Tibial nerve (tissue), 3 donors: ENCODE measurements at regions not wholly inside any gene's neighbourhood (a gene's known extent, or its start where the extent isn't known, plus 50 kb on each side); places are given as distances from the start of the nearest gene placed in this dataset.

Experiments
- CTCF ChIP-seq, 5 experiments: fragments of 200-600 bp in 3 of 5; fragments of 450-650 bp in 2 of 5; sonication (generic) in 3 of 5; IDR thresholded peaks; one replicate each; pipeline ENCODE4 v1.5.1; 2016 to 2019; ENCODE audit warnings: antibody characterized with exemption in 5 of 5, mild to moderate bottlenecking in 3 of 5, moderate library complexity in 2 of 5
- POLR2A ChIP-seq, 2 donors: fragments of 450-650 bp; IDR thresholded peaks; one replicate each; pipeline ENCODE4 v1.6.1; 2017; ENCODE audit warnings: antibody characterized with exemption in 2 of 2, mild to moderate bottlenecking in 2 of 2, moderate library complexity in 2 of 2

- no peak for TF ChIP-seq CTCF (IDR thresholded peaks at IDR 0.05)
- TF ChIP-seq POLR2A (IDR thresholded peaks at IDR 0.05) = no peak
Observed at GRCh38 chr7:20079080-20079479, 138.1 kb downstream of the MACC1 start.
